ENCODE measurements at regions not wholly inside any gene's neighbourhood (a gene's known extent, or its start where the extent isn't known, plus 50 kb on each side); places are given as distances from the start of the nearest gene placed in this dataset.

DNA sequence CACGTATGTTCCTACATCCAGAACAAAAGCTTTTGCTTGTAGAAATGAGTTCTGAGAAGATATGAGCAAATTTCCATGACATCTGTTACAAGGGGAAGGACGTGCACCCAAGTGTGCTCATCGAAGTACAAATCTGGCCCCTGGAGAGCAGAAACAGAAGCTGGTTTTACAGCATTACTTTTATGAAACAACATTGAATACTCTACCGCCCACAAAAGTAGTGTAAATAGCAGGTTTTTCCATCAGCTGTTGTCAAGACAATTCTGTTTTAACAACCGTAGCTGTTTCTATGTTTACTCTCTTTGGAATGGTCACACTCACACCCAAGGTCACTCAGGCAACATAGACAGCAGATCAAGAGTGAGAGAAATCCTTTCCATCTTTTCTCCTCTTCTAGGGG lies 114.2 kb upstream of the SSTR4 start:
- TF ChIP-seq, protein P1, sequence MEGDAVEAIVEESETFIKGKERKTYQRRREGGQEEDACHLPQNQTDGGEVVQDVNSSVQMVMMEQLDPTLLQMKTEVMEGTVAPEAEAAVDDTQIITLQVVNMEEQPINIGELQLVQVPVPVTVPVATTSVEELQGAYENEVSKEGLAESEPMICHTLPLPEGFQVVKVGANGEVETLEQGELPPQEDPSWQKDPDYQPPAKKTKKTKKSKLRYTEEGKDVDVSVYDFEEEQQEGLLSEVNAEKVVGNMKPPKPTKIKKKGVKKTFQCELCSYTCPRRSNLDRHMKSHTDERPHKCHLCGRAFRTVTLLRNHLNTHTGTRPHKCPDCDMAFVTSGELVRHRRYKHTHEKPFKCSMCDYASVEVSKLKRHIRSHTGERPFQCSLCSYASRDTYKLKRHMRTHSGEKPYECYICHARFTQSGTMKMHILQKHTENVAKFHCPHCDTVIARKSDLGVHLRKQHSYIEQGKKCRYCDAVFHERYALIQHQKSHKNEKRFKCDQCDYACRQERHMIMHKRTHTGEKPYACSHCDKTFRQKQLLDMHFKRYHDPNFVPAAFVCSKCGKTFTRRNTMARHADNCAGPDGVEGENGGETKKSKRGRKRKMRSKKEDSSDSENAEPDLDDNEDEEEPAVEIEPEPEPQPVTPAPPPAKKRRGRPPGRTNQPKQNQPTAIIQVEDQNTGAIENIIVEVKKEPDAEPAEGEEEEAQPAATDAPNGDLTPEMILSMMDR (conservative IDR thresholded peaks at IDR 0.05 in 1 of 2, IDR thresholded peaks at IDR 0.05 in 1 of 2; ENCODE audit: low read depth in 1 of 2, low read length in 2 of 2) = no peak
- no peak for TF ChIP-seq EZH2 (IDR thresholded peaks at IDR 0.05; ENCODE audit: low read length, missing control alignments)
